NCI-H526 (cell line): ENCODE measurements at regions not wholly inside any gene's neighbourhood (a gene's known extent, or its start where the extent isn't known, plus 50 kb on each side); places are given as distances from the start of the nearest gene placed in this dataset.

ENCODE experiments used
- DNase-seq, 2 experiments: peaks; one replicate each; lab custom pipeline; 2025; lab: John Stamatoyannopoulos, UW

DNA sequence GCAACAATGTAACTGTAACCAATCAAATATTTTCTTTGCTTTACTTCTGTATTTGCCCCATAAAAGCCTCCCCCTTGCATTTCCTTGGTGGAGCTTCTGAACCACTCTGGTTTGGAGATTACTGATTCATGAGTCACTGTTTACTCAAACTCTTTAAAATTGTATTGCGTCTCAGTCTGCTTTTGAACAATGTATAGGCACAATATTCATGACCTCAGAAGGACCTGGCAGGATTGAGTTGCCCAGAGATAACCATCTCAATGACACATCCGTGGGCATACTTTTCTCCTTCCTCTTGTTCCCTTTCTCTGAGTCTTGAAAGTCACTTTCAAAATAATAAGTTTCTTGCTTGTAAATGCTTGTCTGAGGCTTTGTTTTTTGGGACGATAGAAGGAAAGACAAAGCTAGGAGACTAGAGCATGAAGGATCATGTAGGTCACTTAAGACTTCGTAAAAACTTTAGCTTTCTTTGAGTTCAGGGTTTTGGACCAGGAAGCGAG is 57.1 kb upstream of the POU1F1 start:
- no peak for DNase-seq

- no peak for DNase-seq
These were observed 56.4 kb upstream of the POU1F1 start for GRCh38 chr3:87332789-87333188.

- no peak for DNase-seq
These were observed 52.7 kb upstream of the POU1F1 start for GRCh38 chr3:87329065-87329464.
